HUES48 (cell line): ENCODE measurements at regions not wholly inside any gene's neighbourhood (a gene's known extent, or its start where the extent isn't known, plus 50 kb on each side); places are given as distances from the start of the nearest gene placed in this dataset.

Source experiments
- H3K27ac ChIP-seq: one replicate; pipeline ENCODE4 v1.7.0; 2013; ENCODE audit warnings: low read depth, low read length, inconsistent platforms
- H3K27me3 ChIP-seq: 2 replicates; pipeline ENCODE4 v1.6.1; 2013; ENCODE audit warnings: mild to moderate bottlenecking, low read length; ENCODE audit not compliant: control insufficient read depth, insufficient read depth
- H3K36me3 ChIP-seq: 2 replicates; pipeline ENCODE4 v1.6.1; 2013; ENCODE audit warnings: low read length; ENCODE audit not compliant: control insufficient read depth, insufficient read depth
- H3K4me1 ChIP-seq: 2 replicates; pipeline ENCODE4 v1.6.1; 2013; ENCODE audit warnings: mild to moderate bottlenecking, low read length; ENCODE audit not compliant: control insufficient read depth, insufficient read depth
- H3K4me3 ChIP-seq: 2 replicates; pipeline ENCODE4 v1.5.1; 2013; ENCODE audit warnings: mild to moderate bottlenecking, low read depth, low read length
- H3K9ac ChIP-seq: 2 replicates; pipeline ENCODE4 v1.6.1; 2013; ENCODE audit warnings: mild to moderate bottlenecking, low read depth, low read length, moderate library complexity
- H3K9me3 ChIP-seq: 2 replicates; pipeline ENCODE4 v1.6.1; 2013; ENCODE audit warnings: low read length; ENCODE audit not compliant: control insufficient read depth, insufficient read depth

GRCh38 chr22:47593911-47594311 lies 831.5 kb downstream of the TBC1D22A start:
- Histone ChIP-seq H3K9ac (no peak overlapping the region), H3K27ac (no peak overlapping the region), H3K4me3 (no peak overlapping the region), H3K36me3 (no peaks in the 10 kb centered on the region), H3K4me1 (no peaks in the 10 kb centered on the region), H3K27me3 (no peaks in the 10 kb centered on the region), H3K9me3 (peaks cover 79% of the 10 kb centered on the region)

GRCh38 chr22:47593291-47593690 lies 830.8 kb downstream of the TBC1D22A start:
- no peak overlapping the region for H3K4me3 ChIP-seq
- peaks cover 82% of the 10 kb centered on the region for H3K9me3 ChIP-seq

GRCh38 chr22:47592791-47593190 lies 830.3 kb downstream of the TBC1D22A start:
- H3K27me3 ChIP-seq = no peaks in the 10 kb centered on the region
- H3K9ac ChIP-seq = no peak overlapping the region
- H3K27ac ChIP-seq = no peak overlapping the region
- peaks cover 83% of the 10 kb centered on the region for H3K9me3 ChIP-seq
- H3K4me3 ChIP-seq = no peak overlapping the region
- H3K4me1 ChIP-seq = no peaks in the 10 kb centered on the region
- H3K36me3 ChIP-seq = no peaks in the 10 kb centered on the region

More at GRCh38 chr22:47593291-47593690, 830.8 kb downstream of the TBC1D22A start:
- Histone ChIP-seq H3K9ac (no peak overlapping the region), H3K4me1 (no peaks in the 10 kb centered on the region), H3K36me3 (no peaks in the 10 kb centered on the region), H3K27me3 (no peaks in the 10 kb centered on the region), H3K27ac (no peak overlapping the region)

GRCh38 chr22:47591709-47592108 lies 829.3 kb downstream of the TBC1D22A start:
- H3K9me3 ChIP-seq = peaks cover 84% of the 10 kb centered on the region
- H3K36me3 ChIP-seq = no peaks in the 10 kb centered on the region
- no peak overlapping the region for H3K27ac ChIP-seq
- H3K27me3 ChIP-seq = no peaks in the 10 kb centered on the region
- no peak overlapping the region for H3K9ac ChIP-seq
- H3K4me1 ChIP-seq = no peaks in the 10 kb centered on the region
- no peak overlapping the region for H3K4me3 ChIP-seq

DNA sequence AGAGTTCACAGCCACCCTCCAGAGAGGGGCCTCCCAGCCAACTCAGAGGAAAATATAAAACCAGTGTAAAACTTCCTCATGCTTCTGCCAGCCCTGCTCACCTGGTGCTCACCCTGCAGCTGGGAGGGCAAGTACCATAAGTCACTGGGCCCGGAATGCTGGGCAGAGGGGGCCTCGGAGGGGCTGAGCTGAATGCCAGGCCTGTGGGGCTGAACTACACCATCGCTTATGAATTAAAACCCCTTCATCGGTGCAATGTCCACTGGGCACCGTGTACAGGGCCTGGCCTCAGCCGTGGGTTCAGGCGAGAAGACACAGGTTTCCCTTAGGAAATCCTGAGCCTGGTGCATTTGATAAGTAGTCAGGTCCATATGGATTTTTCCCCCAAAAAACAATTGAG lies 828.6 kb downstream of the TBC1D22A start:
- no peak overlapping the region for H3K27ac ChIP-seq
- no peaks in the 10 kb centered on the region for H3K36me3 ChIP-seq
- H3K4me1 ChIP-seq = no peaks in the 10 kb centered on the region
- no peaks in the 10 kb centered on the region for H3K27me3 ChIP-seq
- no peak overlapping the region for H3K9ac ChIP-seq
- peaks cover 84% of the 10 kb centered on the region for H3K9me3 ChIP-seq
- H3K4me3 ChIP-seq = no peak overlapping the region

DNA sequence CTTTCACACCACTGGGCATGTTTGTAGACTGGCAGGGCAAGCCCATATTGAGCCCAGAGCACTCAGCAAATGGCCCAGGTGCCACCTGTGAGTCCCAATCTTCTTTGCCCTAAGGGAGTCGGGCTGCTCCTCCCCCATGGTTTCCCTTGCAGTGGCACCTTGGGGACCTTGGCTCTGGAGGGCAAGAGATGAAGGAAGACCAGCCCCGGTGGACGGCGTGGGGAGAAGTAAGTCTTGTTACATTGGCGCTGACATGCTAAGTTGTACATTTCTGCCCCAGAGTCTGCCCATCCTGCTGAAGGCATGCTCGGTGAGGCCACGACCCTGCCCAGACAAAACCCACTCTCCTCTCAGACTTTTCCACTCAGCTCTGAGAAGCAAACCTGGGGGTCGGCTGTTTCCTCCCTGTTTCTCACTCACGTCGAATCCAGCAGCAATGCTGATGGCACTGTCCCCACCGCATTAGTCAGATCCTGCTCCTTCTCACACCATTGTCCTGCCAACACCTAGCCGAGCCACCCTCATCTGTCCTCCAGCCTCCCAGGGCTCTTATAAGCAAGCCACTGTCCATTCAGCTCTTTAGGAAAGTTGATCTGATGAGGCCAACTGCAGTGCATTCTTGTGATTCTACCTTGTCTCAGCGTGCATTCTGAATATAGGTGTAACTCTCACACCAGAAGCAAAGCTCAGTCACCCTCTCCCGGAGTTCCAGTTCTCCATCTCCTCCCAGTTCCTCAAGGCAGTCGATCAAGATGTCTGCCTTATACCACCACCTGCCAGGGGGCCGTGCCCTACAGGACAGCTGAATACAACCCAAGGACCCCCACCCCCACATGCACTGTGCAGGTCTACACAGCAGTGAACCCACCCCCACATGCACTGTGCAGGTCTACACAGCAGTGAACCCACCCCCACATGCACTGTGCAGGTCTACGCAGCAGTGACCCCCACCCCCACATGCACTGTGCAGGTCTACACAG lies 827.1 kb downstream of the TBC1D22A start:
- H3K9me3 ChIP-seq = peaks cover 87% of the 10 kb centered on the region
- H3K4me1 ChIP-seq = no peaks in the 10 kb centered on the region
- no peak overlapping the region for H3K27ac ChIP-seq
- no peak overlapping the region for H3K9ac ChIP-seq
- H3K36me3 ChIP-seq = no peaks in the 10 kb centered on the region
- no peaks in the 10 kb centered on the region for H3K27me3 ChIP-seq
- no peak overlapping the region for H3K4me3 ChIP-seq

- Histone ChIP-seq H3K27ac (no peak overlapping the region), H3K9ac (no peak overlapping the region), H3K9me3 (peaks cover 87% of the 10 kb centered on the region), H3K4me1 (no peaks in the 10 kb centered on the region), H3K36me3 (no peaks in the 10 kb centered on the region), H3K4me3 (no peak overlapping the region), H3K27me3 (no peaks in the 10 kb centered on the region)
Observed at GRCh38 chr22:47588578-47588960, 826.1 kb downstream of the TBC1D22A start.

DNA sequence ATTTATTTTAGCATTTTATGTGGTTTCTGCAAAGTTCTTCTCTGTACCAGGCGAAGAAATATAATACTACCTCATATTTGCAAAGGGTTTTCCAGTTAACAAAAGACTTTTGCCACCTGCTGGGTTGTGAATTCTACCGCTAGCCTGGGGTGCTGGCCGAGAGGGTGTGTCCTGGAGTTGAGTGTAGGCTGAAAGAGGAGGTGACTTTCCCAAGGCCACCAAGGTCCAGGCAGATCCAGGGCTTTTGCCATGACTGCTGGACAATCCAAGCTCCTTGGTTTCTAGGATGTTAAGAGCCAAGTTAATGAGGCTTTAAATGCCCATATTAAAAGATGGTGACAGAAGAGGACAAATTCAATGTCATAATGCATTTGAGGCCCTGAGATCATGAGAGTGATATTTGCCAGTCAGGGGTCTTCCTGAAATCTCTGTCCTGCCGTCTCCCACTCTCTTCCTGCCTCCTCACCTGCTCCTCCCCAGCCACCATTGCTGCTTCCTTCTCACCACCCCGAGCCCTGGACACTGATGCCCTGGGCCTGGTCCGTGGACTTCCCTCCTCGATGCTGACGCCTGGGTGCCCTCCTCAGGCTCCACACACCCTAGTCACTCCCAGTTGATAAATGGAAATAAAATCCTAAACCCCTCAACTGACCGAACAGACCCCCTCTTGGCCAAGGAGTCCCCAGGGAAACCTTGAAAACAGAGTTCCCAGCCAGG lies 825.6 kb downstream of the TBC1D22A start:
- Histone ChIP-seq H3K4me3 (no peak overlapping the region), H3K9ac (no peak overlapping the region), H3K9me3 (peaks cover 84% of the 10 kb centered on the region), H3K27me3 (no peaks in the 10 kb centered on the region), H3K27ac (no peak overlapping the region), H3K4me1 (no peaks in the 10 kb centered on the region), H3K36me3 (no peaks in the 10 kb centered on the region)

GRCh38 chr22:47587361-47587760 lies 824.9 kb downstream of the TBC1D22A start:
- H3K27ac ChIP-seq = no peak overlapping the region
- H3K4me1 ChIP-seq = no peaks in the 10 kb centered on the region
- H3K9me3 ChIP-seq = peaks cover 82% of the 10 kb centered on the region
- H3K9ac ChIP-seq = no peak overlapping the region
- H3K36me3 ChIP-seq = no peaks in the 10 kb centered on the region
- no peak overlapping the region for H3K4me3 ChIP-seq
- no peaks in the 10 kb centered on the region for H3K27me3 ChIP-seq

- Histone ChIP-seq H3K27me3 (no peaks in the 10 kb centered on the region), H3K4me1 (no peaks in the 10 kb centered on the region), H3K9me3 (peaks cover 86% of the 10 kb centered on the region), H3K27ac (no peak overlapping the region), H3K4me3 (no peak overlapping the region), H3K9ac (no peak overlapping the region), H3K36me3 (no peaks in the 10 kb centered on the region)
Observed at GRCh38 chr22:47586946-47587345, 824.5 kb downstream of the TBC1D22A start.

DNA sequence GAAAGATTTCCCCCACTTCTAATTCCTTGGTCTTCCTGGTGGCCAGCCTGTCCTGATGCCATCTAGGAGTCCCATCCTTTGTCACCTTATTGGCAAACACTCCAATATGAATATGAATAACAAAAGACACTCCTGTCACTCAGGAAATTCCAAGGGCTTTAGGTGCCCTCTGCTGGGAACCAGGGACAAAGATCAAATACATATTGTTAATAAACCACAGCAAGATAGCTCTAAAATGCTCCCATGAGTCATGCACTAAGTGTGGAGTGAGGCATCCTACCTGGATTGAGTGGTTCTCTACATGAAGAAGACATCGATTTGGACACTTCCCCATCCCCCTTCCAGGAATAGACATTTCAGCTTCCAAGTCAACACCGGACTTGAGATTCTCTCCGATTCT lies 823.6 kb downstream of the TBC1D22A start:
- Histone ChIP-seq H3K4me1 (no peaks in the 10 kb centered on the region), H3K9me3 (peaks cover 84% of the 10 kb centered on the region), H3K27ac (no peak overlapping the region), H3K4me3 (no peak overlapping the region), H3K36me3 (no peaks in the 10 kb centered on the region), H3K9ac (no peak overlapping the region), H3K27me3 (no peaks in the 10 kb centered on the region)
